ENCODE measurements at regions not wholly inside any gene's neighbourhood (a gene's known extent, or its start where the extent isn't known, plus 50 kb on each side); places are given as distances from the start of the nearest gene placed in this dataset.

- Histone ChIP-seq H3K36me3 (ENCODE audit: insufficient read depth, insufficient read length, low read length) (no peaks in the 10 kb centered on the region), H3K9me3 (ENCODE audit: insufficient read depth, low read length) (no peaks in the 10 kb centered on the region; the same call in 1 of the 2 replicates), H3K9ac (ENCODE audit: insufficient read length, low read depth) (no peak overlapping the region), H3K27me3 (ENCODE audit: insufficient read depth, insufficient read length) (no peaks in the 10 kb centered on the region), H3K4me3 (ENCODE audit: insufficient read length, low read depth) (no peak overlapping the region), H3K4me1 (ENCODE audit: insufficient read depth, insufficient read length) (no peaks in the 10 kb centered on the region)
- no peak for TF ChIP-seq YY1 (IDR thresholded peaks at IDR 0.05; ENCODE audit: insufficient read depth, insufficient read length)
- no peak for TF ChIP-seq ZNF274 (IDR thresholded peaks at IDR 0.05; ENCODE audit: low read depth, low read length)
- TF ChIP-seq SUZ12 (IDR thresholded peaks at IDR 0.05; ENCODE audit: extremely low read depth, insufficient read depth, insufficient read length) = no peak
- DNase-seq (ENCODE audit: low read depth, low spot score) = no peak
These were observed 482.1 kb upstream of the CITED2 start for GRCh38 chr6:139856562-139856961.

GRCh38 chr6:139855671-139856311 is 481.3 kb upstream of the CITED2 start:
- Histone ChIP-seq H3K4me1 (ENCODE audit: insufficient read depth, insufficient read length) (no peaks in the 10 kb centered on the region), H3K27me3 (ENCODE audit: insufficient read depth, insufficient read length) (no peaks in the 10 kb centered on the region), H3K4me3 (ENCODE audit: insufficient read length, low read depth) (no peak overlapping the region), H3K9ac (ENCODE audit: insufficient read length, low read depth) (no peak overlapping the region), H3K9me3 (ENCODE audit: insufficient read depth, low read length) (no peaks in the 10 kb centered on the region), H3K36me3 (ENCODE audit: insufficient read depth, insufficient read length, low read length) (no peaks in the 10 kb centered on the region)
- no peak for TF ChIP-seq ZNF274 (IDR thresholded peaks at IDR 0.05; ENCODE audit: low read depth, low read length)
- TF ChIP-seq SUZ12 (IDR thresholded peaks at IDR 0.05; ENCODE audit: extremely low read depth, insufficient read depth, insufficient read length) = no peak
- TF ChIP-seq YY1 (IDR thresholded peaks at IDR 0.05; ENCODE audit: insufficient read depth, insufficient read length) = no peak
- no peak for DNase-seq (ENCODE audit: low read depth, low spot score)

DNA sequence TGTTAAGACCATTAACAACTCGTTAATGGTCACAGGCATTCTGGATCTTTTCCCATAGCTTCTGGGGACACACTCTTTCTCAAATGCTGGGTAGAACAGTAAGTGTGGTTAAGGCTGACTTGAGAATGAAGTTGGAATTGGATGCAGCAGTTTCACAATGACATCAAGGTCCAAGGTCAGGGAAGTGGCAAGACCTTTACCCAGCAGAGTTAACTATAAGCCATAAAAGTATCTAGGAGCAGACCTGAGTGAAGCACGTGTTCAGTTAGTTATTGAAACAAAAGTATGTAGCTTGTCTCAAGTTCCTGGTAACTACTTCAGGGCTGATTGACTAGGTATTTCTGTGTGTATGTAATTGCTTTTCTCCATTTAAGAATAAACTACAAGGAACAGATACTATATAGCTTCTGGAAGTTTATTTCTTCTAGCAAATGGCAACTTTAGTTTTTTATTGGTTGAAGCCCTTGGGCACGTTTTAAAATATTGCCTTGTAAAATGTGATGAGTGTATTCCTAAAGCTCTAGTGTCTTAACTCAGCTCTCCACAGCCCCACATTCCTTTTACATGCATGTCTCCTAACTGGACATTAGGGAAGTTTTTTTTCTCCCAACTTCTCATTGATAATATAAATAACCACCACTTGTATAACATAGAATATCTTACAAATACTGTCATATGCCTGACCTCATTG is 479.0 kb upstream of the CITED2 start:
- TF ChIP-seq SUZ12 (IDR thresholded peaks at IDR 0.05; ENCODE audit: extremely low read depth, insufficient read depth, insufficient read length) (no peak), YY1 (IDR thresholded peaks at IDR 0.05; ENCODE audit: insufficient read depth, insufficient read length) (no peak), ZNF274 (IDR thresholded peaks at IDR 0.05; ENCODE audit: low read depth, low read length) (no peak)
- no peak for DNase-seq (ENCODE audit: low read depth, low spot score)
- Histone ChIP-seq H3K4me1 (ENCODE audit: insufficient read depth, insufficient read length) (no peaks in the 10 kb centered on the region), H3K27me3 (ENCODE audit: insufficient read depth, insufficient read length) (no peaks in the 10 kb centered on the region), H3K4me3 (ENCODE audit: insufficient read length, low read depth) (no peak overlapping the region), H3K9ac (ENCODE audit: insufficient read length, low read depth) (no peak overlapping the region), H3K36me3 (ENCODE audit: insufficient read depth, insufficient read length, low read length) (no peaks in the 10 kb centered on the region), H3K9me3 (ENCODE audit: insufficient read depth, low read length) (no peaks in the 10 kb centered on the region)

GRCh38 chr6:139852488-139853140 is 478.2 kb upstream of the CITED2 start:
- H3K9me3 ChIP-seq (ENCODE audit: insufficient read depth, low read length) = no peaks in the 10 kb centered on the region
- H3K4me3 ChIP-seq (ENCODE audit: insufficient read length, low read depth) = no peak overlapping the region
- H3K36me3 ChIP-seq (ENCODE audit: insufficient read depth, insufficient read length, low read length) = no peaks in the 10 kb centered on the region
- no peaks in the 10 kb centered on the region for H3K4me1 ChIP-seq (ENCODE audit: insufficient read depth, insufficient read length)
- TF ChIP-seq SUZ12 (IDR thresholded peaks at IDR 0.05; ENCODE audit: extremely low read depth, insufficient read depth, insufficient read length) = no peak
- TF ChIP-seq YY1 (IDR thresholded peaks at IDR 0.05; ENCODE audit: insufficient read depth, insufficient read length) = no peak
- no peak for TF ChIP-seq ZNF274 (IDR thresholded peaks at IDR 0.05; ENCODE audit: low read depth, low read length)
- no peak overlapping the region for H3K9ac ChIP-seq (ENCODE audit: insufficient read length, low read depth)
- DNase-seq (ENCODE audit: low read depth, low spot score) = no peak
- H3K27me3 ChIP-seq (ENCODE audit: insufficient read depth, insufficient read length) = no peaks in the 10 kb centered on the region

GRCh38 chr6:139852067-139852466 is 477.6 kb upstream of the CITED2 start:
- H3K9me3 ChIP-seq (ENCODE audit: insufficient read depth, low read length) = no peaks in the 10 kb centered on the region
- no peak overlapping the region for H3K9ac ChIP-seq (ENCODE audit: insufficient read length, low read depth)
- no peaks in the 10 kb centered on the region for H3K4me1 ChIP-seq (ENCODE audit: insufficient read depth, insufficient read length)
- H3K27me3 ChIP-seq (ENCODE audit: insufficient read depth, insufficient read length) = no peaks in the 10 kb centered on the region
- TF ChIP-seq YY1 (IDR thresholded peaks at IDR 0.05; ENCODE audit: insufficient read depth, insufficient read length) = no peak
- no peak for TF ChIP-seq ZNF274 (IDR thresholded peaks at IDR 0.05; ENCODE audit: low read depth, low read length)
- no peak for TF ChIP-seq SUZ12 (IDR thresholded peaks at IDR 0.05; ENCODE audit: extremely low read depth, insufficient read depth, insufficient read length)
- DNase-seq (ENCODE audit: low read depth, low spot score) = no peak
- no peaks in the 10 kb centered on the region for H3K36me3 ChIP-seq (ENCODE audit: insufficient read depth, insufficient read length, low read length)
- H3K4me3 ChIP-seq (ENCODE audit: insufficient read length, low read depth) = no peak overlapping the region

GRCh38 chr6:139851206-139851605 is 476.8 kb upstream of the CITED2 start:
- no peak for TF ChIP-seq YY1 (IDR thresholded peaks at IDR 0.05; ENCODE audit: insufficient read depth, insufficient read length)
- no peak for TF ChIP-seq SUZ12 (IDR thresholded peaks at IDR 0.05; ENCODE audit: extremely low read depth, insufficient read depth, insufficient read length)
- no peak for TF ChIP-seq ZNF274 (IDR thresholded peaks at IDR 0.05; ENCODE audit: low read depth, low read length)
- H3K27me3 ChIP-seq (ENCODE audit: insufficient read depth, insufficient read length) = no peaks in the 10 kb centered on the region

GRCh38 chr6:139850512-139850911 is 476.1 kb upstream of the CITED2 start:
- H3K36me3 ChIP-seq (ENCODE audit: insufficient read depth, insufficient read length, low read length) = no peaks in the 10 kb centered on the region
- no peaks in the 10 kb centered on the region for H3K27me3 ChIP-seq (ENCODE audit: insufficient read depth, insufficient read length)
- no peaks in the 10 kb centered on the region for H3K4me1 ChIP-seq (ENCODE audit: insufficient read depth, insufficient read length)
- H3K9me3 ChIP-seq (ENCODE audit: insufficient read depth, low read length) = no peaks in the 10 kb centered on the region
- H3K9ac ChIP-seq (ENCODE audit: insufficient read length, low read depth) = no peak overlapping the region
- TF ChIP-seq SUZ12 (IDR thresholded peaks at IDR 0.05; ENCODE audit: extremely low read depth, insufficient read depth, insufficient read length) = no peak
- TF ChIP-seq YY1 (IDR thresholded peaks at IDR 0.05; ENCODE audit: insufficient read depth, insufficient read length) = no peak
- no peak for TF ChIP-seq ZNF274 (IDR thresholded peaks at IDR 0.05; ENCODE audit: low read depth, low read length)
- DNase-seq (ENCODE audit: low read depth, low spot score) = no peak
- H3K4me3 ChIP-seq (ENCODE audit: insufficient read length, low read depth) = no peak overlapping the region

More at GRCh38 chr6:139851206-139851605, 476.8 kb upstream of the CITED2 start:
- H3K36me3 ChIP-seq (ENCODE audit: insufficient read depth, insufficient read length, low read length) = no peaks in the 10 kb centered on the region
- no peak for DNase-seq (ENCODE audit: low read depth, low spot score)
- H3K9ac ChIP-seq (ENCODE audit: insufficient read length, low read depth) = no peak overlapping the region
- no peaks in the 10 kb centered on the region for H3K9me3 ChIP-seq (ENCODE audit: insufficient read depth, low read length)
- H3K4me3 ChIP-seq (ENCODE audit: insufficient read length, low read depth) = no peak overlapping the region
- H3K4me1 ChIP-seq (ENCODE audit: insufficient read depth, insufficient read length) = no peaks in the 10 kb centered on the region
